Left cardiac atrium (tissue), 4 donors: ENCODE measurements at regions not wholly inside any gene's neighbourhood (a gene's known extent, or its start where the extent isn't known, plus 50 kb on each side); places are given as distances from the start of the nearest gene placed in this dataset.

Experiments used
- ATAC-seq, 2 donors: fragments of 200-7000 bp; cut with Tn5 transposase; one replicate each; pipeline ENCODE4 v1.9.1; 2020; ENCODE audit warnings: mild to moderate bottlenecking in 2 of 2, moderate library complexity in 2 of 2
- DNase-seq: peaks from one replicate; pipeline ENCODE4 v3.0.0-alpha.2; 2020
- intact Hi-C, 2 donors: fragments of 100-400 bp; cut with DNase I; formaldehyde crosslinking; loops; one replicate each; pipeline versions ENCODE4 v1.14.1 to v1.15.1; 2022 to 2023
- donor health status: DM: no; HTN: yes; CAD: no.
- donor health status: DM: no; HTN: yes; CAD: no; lungs with severe emphysema.
- donor health status: DM: yes; HTN: yes; CAD: no.
- donor health status: Dilated cardiomyopathy.

DNA sequence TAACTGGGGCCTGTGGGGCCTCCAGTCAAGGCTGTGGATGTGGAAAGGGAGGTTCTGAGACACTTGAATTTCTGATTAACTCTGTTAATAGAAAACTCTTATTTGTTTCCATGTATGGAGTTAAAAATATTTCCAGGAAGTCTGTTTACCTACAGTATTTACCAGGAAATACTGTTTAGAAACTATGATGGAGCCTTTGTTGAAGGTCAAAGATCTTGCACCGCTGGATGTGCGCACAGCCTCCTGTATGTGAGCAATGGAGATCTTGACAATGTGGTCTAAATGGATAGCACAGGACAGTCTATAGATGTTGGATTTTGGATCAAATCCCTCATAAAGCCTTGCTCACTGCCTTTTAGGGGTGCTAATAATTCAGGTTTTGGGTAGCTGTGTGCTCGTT lies 268.4 kb downstream of the DLEU7 start:
- ATAC-seq: no peak
- DNase-seq: no peak
- intact Hi-C loops: no loop called here

DNA sequence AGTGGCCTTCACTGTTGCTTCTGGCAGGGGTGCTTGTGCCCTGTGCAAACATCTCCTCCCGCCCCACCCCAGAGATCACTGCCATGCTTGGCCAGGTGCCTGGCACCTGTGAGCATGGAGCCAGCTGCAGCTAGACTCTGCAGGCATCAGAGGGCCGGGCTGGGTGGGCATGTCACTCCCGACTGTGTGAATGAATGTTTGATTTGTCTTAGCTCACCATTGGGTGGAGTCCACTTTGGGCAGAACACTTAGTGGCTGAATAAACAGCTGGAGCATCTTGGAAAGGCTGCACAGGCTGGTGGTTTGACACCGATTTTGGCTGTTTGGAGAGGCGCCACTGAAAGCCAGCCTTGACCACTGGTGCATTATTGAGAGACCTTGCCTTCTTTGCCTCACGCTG lies 267.3 kb downstream of the DLEU7 start:
- no peak for DNase-seq
- intact Hi-C loops: no loop called here
- peak in 1 of 2 donors; percentile 10 for ATAC-seq

DNA sequence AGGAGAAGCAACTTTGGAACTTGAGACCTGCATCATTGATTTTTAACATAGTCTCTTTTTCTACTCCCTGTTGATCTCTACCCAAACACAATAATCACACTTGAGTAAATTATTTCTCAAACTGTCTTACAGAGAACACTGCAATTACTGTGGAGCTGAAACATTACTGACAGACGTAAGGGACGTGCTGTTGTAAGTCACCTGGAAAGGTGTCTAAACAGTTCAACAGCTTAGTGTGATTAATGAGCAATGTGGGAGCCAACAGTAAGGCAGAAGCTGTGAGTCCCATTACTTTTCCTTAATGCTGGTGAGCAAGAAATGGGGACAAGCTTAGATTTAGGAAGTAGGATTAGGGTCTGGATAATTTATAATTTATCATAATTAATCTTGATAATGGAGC lies 265.7 kb downstream of the DLEU7 start:
- DNase-seq (no peak), ATAC-seq (no peak)
- intact Hi-C loops: no loop called here

DNA sequence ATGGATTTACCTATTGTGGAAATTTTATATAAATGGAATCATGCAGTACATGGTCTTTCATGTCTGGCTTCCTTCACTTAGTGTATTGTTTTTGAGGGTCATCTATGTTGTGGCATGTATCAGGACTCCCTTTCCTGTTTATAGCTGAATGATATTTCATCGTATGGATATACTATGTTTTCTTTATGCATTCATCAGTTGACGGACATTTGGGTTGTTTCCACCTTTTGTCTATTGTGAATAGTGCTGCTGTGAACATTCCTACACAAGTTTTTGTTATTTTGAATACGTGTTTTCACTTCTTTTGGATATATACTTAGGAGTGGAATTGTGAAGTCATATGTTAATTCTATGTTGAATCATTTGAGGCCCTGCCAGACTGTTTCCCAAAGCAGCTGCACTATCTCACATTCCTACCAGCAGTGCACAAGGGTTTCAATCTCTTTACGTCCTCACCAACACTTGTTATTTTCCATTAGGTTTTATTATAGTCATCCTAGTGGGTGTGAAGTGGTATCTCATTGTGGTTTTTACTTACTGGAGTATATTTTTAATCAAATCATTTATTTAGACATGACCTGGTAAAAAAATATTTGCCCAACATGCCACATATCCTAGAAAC lies 262.7 kb downstream of the DLEU7 start:
- DNase-seq (no peak), ATAC-seq (peak; percentile 85 to 88)
- intact Hi-C loops: loop anchor here in 1 of 2 donors (10.0 kb wide), 1 partner anchor 114 kb away; no protein-coding TSS in a partner anchor

DNA sequence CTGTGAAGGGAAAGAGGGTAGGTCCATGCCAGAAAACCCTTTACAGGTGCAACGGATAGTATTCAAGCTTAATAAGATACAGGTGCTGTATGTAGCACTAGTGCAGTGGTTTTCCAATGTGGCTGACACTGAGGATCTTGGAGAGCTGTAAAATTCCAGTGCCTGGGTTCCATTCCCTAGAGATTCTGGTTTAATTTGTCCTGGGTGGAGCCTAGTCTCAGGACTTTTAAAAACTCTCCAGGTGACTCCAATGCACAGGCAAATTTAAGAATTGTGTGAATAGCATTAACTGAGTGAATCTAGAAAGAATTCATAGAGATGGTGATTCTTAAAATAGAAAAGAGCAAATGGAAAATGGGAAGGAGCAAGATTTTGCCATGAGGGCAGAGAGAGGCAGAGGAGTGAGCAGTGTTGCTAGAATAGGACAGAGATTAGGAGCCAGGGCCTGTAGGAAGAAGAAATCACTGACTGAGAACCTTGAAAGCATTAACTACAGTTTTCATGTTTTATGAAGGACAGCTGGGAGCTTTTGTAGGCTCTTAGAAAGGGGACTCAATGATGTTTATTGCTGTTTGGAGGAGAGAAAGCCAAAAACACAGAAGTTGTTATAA lies 261.8 kb downstream of the DLEU7 start:
- DNase-seq: no peak
- ATAC-seq: no peak
- intact Hi-C loops: loop anchor here in 1 of 2 donors (10.0 kb wide), 1 partner anchor 113 kb away; no protein-coding TSS in a partner anchor

DNA sequence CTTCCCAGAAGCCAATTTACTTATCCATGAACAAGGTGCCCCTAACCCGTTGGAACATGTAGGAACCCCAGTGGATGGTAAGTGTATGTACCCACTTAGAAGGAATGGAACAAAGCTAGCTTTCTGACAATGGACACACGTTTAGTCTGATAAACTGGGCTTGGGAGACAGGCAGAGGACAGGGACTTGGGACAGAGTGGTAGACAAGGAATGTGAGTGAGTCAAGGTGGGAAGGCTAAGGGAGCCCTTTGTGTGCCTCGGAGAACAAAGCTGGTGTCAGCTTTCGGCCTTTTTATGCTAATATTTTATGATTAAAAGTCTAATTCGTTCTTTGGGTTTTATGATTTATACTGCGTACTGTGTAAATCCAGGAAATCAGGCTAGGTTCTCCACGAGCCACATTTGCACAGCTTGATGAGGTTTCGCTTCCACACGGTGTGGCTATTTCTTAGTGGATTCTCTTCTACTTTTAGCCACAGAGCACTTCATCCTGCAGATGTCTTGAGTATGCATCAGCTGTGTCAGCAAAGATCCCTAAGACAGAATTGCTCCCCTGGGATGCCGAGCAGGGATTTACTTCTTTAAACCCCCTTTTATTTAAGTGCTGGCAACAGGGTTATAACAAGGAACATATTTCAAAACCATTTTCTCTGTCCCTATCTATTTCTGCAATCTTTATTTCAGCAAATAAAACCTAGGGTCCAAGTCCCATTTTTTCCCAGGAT lies 258.5 kb downstream of the DLEU7 start:
- intact Hi-C loops: loop anchor here in 1 of 2 donors (10.0 kb wide), 1 partner anchor 110 kb away; no protein-coding TSS in a partner anchor
- DNase-seq: no peak
- ATAC-seq: no peak

DNA sequence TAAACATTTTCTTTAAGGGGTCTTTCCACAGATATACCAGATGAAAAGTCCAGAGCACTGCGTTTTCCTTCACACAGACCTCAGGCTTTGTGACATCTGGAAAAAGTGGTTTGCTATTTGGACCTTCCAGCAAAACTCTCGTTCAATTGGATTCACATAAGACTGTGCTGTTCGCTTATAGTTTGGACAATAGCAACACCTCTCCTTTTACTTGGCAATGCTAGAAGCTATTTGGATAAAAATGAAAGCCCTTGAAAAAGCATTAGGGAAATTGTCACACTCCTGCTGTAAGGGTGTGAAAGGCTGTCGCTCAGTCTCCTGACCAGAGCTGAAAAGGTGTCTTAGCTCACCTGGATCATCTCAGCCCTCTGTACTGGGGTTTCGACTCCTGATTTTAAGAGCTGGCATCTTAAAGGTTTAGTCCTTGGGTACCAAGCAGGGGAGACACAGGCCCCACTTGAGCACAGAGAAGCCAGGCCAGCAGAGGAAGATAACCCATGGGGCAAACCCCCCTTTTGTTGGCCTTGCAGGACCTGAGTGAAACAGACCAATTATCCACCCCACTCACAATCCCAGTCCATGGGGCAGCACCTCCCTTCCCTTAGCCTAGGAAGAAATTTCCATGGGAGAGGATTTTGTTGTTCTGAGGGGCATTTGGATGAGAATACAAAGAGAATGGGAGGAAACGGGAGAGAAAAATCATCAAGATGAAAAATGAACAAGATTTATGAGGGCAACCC lies 257.6 kb downstream of the DLEU7 start:
- ATAC-seq (no peak), DNase-seq (no peak)
- intact Hi-C loops: loop anchor here in 1 of 2 donors (10.0 kb wide), 1 partner anchor 109 kb away; no protein-coding TSS in a partner anchor

DNA sequence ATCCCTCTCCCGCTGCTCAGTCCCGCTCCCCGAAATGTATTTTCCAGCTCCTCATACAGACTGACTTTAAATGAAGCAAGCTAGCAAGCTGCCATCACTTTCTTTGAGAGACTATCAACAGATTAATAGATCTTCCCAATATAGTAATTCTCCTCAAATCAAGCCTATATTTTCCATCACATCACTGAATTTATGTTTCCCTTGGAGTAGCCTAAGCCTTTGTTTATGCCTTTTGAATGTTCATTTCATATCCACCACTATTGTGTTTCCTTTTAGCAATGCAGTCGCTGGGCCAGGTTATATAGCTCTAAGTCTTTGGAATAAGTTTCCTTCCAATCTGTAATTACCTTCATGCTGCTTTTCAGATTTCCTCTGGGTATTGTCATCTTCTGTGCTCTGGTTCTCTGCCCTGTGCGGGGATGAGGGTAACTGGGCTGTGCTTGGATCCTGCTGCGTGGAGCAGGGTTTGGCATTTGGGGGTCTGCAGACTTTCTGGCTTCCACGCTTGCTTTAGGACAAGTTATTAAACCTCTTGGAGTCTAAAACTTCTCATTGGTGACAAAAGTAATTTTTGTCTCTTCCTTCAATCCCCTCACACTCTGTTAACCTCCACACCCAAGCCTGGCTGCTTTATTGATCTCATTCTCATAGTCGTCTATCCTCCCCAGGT lies 256.9 kb downstream of the DLEU7 start:
- intact Hi-C loops: loop anchor here in 1 of 2 donors (10.0 kb wide), 1 partner anchor 108 kb away; no protein-coding TSS in a partner anchor
- ATAC-seq: no peak
- no peak for DNase-seq

DNA sequence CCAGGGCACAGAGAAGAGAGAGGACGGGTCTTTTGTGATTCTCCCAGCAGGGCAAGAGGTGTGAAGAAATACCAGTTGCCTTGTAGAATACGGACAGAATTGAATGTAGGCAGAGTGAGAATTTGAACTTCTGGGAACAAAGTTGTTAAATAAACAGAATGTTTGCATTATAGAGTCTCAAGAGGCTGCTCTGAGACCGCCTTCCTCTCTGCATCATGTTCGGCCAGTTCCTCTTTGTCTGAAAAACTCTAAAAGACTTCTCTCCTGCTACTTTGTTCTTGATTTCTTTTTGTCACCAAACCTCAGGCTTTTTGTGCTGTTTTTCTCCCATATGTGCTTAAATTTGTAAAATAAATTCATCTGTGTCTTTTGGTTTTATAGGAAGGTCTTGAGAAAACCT lies 256.4 kb downstream of the DLEU7 start:
- intact Hi-C loops: loop anchor here in 1 of 2 donors (10.0 kb wide), 1 partner anchor 108 kb away; no protein-coding TSS in a partner anchor
- DNase-seq (no peak), ATAC-seq (no peak)

DNA sequence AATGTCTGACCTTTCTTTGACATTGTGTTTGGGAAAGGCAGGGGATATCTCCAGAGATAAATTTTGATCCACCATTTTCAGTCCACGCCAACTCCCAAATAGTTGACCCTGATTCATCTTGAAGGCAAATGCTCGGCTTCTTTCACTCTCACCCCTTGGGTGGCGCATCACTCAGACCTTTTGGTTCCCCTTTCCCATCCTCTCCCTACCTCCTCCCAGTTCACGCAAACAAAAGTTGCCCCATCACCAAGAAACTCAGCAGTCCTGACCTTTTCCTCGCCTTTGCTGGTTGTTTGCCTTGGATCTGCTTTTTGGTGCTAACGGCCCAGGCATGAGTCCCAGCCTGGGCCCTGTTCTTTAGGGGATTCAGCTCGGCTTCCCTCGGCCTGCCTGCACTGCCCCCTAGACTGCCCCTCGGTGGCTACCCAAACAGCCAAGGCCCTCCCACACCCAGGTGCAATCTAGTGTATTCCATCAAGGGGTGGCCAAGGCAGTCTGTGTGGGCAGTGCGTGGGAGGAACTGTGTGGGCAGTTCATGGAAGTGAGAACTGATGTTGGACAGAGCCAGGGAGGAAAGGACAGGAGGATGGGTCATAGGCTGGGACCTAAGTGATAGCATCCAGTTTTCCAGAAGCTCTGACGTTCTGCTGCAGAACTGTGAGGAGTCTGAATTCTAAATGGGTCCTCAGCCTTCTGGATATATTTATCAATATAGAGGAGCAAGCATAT lies 255.7 kb downstream of the DLEU7 start:
- peak; percentile 38 for DNase-seq
- ATAC-seq: peak; percentile 56 to 77
- intact Hi-C loops: loop anchor here in 1 of 2 donors (10.0 kb wide), 1 partner anchor 107 kb away; no protein-coding TSS in a partner anchor

DNA sequence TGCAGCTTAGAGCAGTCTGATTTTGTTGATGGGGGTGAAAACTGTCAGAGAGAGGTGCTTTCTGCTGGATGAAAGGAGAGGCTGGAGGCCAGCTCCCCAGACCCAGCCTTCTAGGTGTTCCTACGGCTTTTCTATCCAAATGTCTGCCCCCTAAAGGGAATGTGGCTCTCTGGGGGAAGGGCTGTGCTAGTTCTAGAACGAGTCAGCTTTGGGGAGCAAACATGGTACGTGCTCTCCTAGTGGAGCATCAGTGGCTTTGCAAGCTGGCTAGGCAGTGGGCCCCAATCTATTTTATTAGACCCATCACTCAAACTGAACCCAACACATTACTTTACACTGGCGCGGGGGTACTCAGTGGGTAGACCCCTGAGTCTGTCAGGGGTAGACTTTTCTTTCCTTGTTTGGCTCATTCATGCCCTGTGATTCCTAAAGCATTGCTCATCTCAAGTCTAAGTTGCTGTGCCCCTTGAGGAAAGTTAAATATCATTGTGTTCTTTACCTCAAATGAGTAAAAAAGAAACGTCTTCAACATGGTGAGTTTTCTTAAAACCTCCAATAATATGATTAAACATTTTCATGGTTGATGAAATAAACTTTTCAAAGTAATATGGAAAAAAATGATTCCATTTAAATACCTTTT lies 254.9 kb downstream of the DLEU7 start:
- intact Hi-C loops: loop anchor here in 1 of 2 donors (10.0 kb wide), 1 partner anchor 106 kb away; no protein-coding TSS in a partner anchor
- no peak for DNase-seq
- no peak for ATAC-seq

DNA sequence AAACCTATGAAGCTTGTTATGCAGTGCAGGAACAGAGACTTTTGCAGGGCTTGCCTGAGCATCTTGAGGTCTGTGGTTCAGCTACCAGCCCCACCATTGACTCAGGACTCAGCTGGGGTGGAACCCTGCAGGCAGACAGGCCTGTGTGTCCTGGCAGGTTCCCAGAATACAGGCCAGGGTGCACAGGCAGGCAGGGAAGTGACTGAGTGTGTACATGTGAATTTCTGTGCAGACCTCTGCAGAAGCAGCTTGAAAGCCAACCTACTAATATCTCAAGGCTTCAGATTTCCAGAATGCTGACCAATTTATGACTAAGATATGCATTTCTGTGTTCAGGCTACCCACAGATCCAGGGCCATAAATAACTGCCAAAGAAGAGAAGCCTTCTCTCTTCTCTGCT lies 254.4 kb downstream of the DLEU7 start:
- no peak for DNase-seq
- peak in 1 of 2 donors; percentile 57 for ATAC-seq
- intact Hi-C loops: loop anchor here in 1 of 2 donors (10.0 kb wide), 1 partner anchor 106 kb away; no protein-coding TSS in a partner anchor

DNA sequence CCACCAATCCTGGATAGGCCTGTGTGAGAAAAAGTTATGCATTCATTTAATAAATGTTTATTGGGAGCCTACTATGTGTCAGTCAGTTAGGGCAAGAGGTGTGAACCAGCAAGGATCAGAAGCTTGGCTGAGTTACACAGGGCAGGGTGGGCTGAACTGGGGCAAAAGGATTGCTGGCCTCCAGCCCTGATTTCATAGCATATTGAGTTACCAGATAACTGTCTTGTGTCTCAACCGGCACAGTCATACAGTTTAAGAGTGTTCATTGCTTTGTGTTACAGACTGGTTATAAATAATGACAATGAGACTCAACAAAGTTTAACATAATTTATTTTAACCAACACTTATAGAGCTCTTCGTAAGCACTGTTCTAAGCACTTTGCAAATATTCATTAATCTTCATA lies 253.8 kb downstream of the DLEU7 start:
- DNase-seq: peak; percentile 48
- intact Hi-C loops: loop anchor here in 1 of 2 donors (10.0 kb wide), 1 partner anchor 105 kb away; no protein-coding TSS in a partner anchor
- ATAC-seq: peak in 1 of 2 donors; percentile 92

DNA sequence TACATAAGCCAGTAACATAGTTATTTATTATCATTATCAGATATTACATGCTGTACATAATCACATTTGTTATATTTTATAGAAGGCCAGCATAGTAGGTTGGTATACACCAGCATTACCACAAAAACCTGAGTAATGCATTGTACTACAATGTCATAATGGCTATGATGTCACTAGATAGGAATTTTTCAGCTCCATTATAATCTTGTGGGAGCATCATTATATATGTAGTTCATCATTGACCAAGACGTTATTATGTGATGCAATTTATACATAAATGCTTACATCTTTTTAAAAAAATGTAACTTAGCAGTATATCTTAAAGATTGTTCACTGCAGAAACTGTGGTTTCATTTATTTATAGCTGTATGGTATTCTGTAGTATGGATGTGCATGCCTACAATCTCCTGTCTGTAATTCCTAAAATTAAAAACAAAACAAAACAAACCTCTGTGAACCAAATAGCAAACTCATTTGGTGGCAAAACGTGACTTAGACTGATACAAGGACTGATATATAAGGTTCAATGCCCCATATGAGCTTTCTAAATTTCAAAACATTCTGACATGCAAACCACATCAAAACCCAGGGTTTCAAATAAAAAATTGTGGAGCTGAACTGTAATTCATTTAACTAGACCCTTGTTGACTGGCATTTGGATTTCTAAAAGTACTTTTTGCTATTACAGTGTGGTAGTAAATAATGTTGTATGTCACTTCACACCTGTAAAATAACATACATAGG lies 250.9 kb downstream of the DLEU7 start:
- ATAC-seq (no peak), DNase-seq (no peak)
- intact Hi-C loops: no loop called here

DNA sequence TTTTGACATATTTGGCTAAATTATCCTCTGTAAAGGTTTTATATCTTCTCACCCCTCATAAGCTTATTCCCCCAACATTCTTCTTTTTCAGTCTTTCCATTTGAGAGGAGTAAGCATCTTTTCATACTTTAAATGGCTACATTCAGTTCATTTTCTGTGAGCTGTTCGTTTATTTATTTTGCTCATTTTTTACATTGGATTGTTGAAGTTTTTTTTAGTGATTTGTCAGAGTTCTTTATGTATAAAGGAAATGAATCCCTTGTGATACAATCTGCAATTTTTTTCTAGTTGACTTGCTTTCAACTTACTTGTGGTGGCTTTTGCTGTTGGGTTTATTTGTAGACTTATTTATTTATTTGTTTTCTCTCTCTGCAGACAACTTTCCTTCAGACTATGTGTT lies 250.3 kb downstream of the DLEU7 start:
- DNase-seq (no peak), ATAC-seq (no peak)
- intact Hi-C loops: no loop called here

DNA sequence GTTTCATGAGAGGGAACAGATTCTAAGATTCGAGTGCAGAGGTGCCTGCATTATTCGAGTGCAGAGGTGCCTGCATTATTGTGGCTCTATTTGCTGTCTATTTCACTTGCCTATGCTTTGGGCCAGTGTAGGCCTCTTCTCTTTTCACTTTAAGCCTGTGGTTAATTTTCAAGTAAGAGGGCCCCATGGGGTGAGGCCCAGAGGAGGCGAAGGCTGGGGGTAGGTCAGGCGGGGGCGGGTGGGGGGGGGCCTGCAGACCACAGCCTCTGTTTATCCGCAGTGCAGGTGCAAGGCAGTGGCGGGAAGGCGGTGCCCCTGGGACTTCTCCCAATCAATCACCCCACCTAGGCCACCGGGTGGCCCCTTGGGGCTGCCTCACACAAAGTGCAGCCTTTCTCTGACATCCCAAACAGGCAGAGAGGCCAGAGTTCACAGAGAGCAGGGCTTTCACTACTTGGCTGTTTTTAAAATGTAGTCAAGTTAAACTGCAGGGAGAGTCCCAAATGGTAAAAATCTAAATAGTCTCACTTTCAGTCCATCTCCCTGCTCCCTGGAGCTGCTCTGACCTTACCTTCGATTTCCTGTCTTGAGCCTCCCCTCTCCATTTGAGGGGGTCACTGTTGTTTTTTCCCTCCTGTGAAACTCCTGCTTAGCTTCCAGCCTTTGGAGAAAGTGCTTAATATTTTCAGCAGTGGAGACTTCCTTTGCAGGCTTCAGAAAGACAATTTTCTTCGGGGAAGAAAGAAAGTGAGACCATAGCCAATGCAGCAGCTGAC lies 249.0 kb downstream of the DLEU7 start:
- no peak for DNase-seq
- intact Hi-C loops: no loop called here
- no peak for ATAC-seq
